GM13977 (cell line): ENCODE measurements at regions not wholly inside any gene's neighbourhood (a gene's known extent, or its start where the extent isn't known, plus 50 kb on each side); places are given as distances from the start of the nearest gene placed in this dataset.
"Not testable (repeated sequence)": the region's sequence is repeated elsewhere in the genome, so short reads cannot be mapped to it uniquely, and the experiment has no call there.

Experiments used
- DNase-seq: peaks from one replicate; pipeline ENCODE4 v3.0.0; 2012; ENCODE audit warnings: low spot score
- in situ Hi-C: fragments of 300-500 bp; cut with MboI; formaldehyde crosslinking; loops from one replicate; pipeline ENCODE4 v1.12.0; 2022; ENCODE audit warnings: low sequenced_read_pairs, low pct_unique_long_range_greater_than_20kb, mixed read lengths, inconsistent platforms; ENCODE audit not compliant: unreplicated experiment
- TF ChIP-seq, protein P1 (sequence below): IDR thresholded peaks from 2 replicates; pipeline ENCODE4 v1.5.1; 2012; ENCODE audit warnings: mild to moderate bottlenecking, control low read depth; ENCODE audit not compliant: insufficient read depth; ENCODE audit errors: extremely low read depth, missing control alignments

DNA sequence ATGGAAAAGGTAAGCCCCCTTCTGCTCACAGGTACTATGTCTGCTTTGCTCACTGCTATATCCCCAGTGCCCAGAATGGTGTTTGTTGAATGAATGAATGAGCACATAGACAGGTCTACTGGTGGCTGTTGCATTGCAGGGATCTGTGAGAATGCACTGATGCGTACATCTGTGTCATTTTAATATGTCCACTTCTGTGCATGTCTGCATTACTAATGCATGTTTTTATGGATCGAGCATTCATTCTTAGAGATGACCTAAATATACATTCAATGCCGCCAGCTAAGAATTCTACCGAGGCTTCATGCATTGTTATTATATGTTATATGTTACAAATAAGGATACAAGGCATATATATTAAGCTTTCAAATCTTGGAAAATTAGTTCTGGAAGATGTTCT is 73.8 kb downstream of the SPRING1 start:
- in situ Hi-C loops: no loop called here
- DNase-seq: no peak
- TF ChIP-seq, protein P1, sequence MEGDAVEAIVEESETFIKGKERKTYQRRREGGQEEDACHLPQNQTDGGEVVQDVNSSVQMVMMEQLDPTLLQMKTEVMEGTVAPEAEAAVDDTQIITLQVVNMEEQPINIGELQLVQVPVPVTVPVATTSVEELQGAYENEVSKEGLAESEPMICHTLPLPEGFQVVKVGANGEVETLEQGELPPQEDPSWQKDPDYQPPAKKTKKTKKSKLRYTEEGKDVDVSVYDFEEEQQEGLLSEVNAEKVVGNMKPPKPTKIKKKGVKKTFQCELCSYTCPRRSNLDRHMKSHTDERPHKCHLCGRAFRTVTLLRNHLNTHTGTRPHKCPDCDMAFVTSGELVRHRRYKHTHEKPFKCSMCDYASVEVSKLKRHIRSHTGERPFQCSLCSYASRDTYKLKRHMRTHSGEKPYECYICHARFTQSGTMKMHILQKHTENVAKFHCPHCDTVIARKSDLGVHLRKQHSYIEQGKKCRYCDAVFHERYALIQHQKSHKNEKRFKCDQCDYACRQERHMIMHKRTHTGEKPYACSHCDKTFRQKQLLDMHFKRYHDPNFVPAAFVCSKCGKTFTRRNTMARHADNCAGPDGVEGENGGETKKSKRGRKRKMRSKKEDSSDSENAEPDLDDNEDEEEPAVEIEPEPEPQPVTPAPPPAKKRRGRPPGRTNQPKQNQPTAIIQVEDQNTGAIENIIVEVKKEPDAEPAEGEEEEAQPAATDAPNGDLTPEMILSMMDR: no peak

DNA sequence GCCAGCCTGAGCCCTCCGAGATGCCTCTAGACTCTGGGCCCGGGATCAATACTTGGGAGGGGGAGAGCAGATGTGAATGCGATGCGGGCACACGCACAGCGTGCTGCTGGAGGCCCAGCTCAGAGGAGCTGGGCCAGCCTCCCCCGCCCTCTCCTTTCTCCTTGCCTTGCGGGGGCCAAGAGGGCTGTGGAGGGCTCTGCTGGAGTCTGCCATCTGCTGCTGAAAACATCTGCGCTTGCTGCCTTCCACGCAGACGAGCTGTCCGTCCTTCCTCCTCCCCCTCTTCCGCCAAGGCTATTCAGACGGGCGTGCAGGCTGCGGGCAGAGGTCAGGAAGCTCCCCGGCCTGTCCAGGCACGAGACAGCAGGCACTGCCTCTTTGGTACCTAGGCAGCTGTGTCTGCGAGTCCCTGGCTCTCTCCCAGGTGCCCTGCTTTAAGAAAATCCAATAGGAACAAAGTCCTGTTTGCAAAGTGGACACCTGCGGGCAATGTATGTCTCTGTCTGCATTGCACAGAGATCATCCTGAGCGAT is 75.2 kb downstream of the SPRING1 start:
- in situ Hi-C loops: no loop called here
- DNase-seq: no peak
- TF ChIP-seq, protein P1: no peak

DNA sequence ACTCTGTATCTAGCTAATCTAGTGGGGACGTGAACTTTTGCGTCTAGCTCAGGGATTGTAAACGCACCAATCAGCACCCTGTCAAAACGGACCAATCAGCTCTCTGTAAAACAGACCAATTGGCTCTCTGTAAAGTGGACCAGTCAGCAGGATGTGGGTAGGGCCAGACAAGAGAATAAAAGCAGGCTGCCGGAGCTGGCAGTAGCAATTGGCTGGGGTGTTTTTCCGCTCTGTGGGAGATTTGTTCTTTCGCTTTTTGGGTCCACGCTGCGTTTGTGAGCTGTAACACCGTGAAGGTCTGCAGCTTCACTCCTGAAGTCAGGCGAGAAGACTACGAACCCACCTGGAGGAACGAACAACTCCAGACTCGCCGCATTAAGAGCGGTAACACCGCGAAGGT is 76.5 kb downstream of the SPRING1 start:
- in situ Hi-C loops: no loop called here
- no peak for DNase-seq
- TF ChIP-seq, protein P1: no peak

DNA sequence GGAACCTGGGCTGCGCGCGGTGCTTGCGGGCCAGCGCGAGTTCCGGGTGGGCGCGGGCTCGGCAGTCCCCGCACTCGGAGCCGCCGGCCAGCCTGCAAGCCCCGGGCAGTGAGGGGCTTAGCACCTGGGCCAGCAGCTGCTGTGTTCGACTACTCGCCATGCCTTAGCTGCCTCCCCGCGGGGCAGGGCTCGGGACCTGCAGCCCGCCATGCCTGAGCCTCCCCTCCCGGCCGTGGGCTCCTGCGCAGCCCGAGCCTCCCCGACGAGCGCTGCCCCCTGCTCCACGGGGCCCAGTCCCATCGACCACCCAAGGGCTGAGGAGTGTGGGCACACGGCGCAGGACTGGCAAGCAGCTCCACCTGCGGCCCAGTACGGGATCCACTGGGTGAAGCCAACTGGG is 77.1 kb downstream of the SPRING1 start:
- in situ Hi-C loops, DNase-seq: not testable (repeated sequence)

DNA sequence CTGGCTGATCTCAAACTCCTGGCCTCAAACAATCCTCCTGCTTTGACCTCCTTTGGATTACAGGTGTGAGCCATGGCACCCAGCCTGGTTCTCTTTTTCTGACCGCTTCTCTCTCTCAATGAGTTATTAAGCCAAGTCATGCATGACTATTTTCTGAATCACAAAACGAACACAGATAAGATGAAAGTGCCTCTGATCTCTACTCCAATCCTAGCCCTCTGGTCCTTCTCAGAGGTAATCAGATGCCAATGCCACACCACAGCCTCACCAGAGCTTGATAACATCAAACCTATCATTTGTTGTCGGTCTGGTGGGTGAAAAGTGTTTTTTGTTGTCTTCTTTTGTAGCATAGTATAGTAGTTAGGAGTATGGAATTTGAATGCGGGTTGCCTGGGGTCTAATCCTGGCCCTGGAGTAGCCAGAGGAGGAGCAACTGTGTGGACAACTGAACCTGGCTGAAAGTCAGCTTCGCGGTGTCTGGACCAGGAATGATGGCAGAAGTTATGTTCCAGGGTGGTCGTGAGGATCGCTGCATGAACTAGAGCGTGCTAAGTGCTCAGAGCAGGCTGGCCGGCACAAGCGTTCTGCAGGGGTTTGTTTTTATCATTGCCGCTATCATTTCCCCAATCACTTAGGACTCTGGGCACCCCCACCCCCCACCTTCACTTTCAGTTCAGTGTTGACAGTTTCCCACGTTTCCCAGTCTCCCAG is 77.9 kb downstream of the SPRING1 start:
- DNase-seq: no peak
- in situ Hi-C loops: no loop called here
- TF ChIP-seq, protein P1: no peak

DNA sequence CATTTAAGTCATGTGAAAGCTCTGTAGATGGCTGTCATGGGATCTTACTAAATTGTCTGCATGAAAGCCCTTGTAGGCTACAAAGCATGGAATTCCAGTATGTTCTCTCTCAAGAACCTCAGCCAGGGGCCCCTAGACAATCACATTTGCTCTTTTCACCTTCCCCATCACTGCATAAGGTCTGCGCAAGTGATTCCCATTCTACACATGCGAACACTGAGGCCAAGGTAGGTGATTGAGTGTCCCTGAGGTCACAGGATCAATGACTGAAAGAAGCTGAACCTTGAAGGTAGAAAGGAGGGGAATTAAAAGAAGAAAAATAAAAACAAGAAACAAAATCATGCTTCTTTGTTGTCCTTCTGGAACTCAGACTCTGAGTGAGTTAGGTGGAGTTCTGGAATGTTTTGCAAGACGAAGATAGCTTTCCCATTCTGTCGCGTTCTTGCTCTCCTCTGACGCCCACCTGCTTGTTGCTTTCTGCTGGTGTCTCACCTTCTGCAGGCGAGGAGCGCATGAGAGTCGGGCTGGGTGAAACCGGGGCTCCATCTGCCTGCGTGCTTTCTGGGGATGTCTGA is 79.9 kb downstream of the SPRING1 start:
- in situ Hi-C loops: no loop called here
- DNase-seq: no peak
- TF ChIP-seq, protein P1: no peak

DNA sequence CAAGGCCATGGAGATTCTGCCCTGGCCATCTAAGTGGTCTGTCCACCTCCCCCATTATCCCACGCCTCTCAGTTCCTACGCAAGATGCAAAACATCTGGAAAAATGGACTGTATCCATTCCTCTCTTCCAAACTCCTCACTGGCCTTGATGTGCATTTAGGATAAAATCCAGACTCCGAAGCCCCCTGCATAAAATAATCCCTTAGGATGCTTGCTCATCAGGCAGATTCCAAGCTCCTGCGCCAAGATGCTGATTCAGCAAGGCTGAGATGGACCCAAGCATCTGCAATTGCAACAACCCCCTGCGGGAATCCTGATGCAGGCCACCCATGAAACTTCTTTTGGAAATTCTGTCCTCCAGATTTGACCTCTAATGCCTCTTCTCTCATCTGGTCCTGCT is 81.6 kb downstream of the SPRING1 start:
- in situ Hi-C loops: no loop called here
- no peak for DNase-seq
- TF ChIP-seq, protein P1: no peak
